PC-3 (cell line): ENCODE measurements at regions not wholly inside any gene's neighbourhood (a gene's known extent, or its start where the extent isn't known, plus 50 kb on each side); places are given as distances from the start of the nearest gene placed in this dataset.

ENCODE experiments used
- EZH2phosphoT487 ChIP-seq: fragments of 300-600 bp; sonication (generic); IDR thresholded peaks from 2 replicates; pipeline ENCODE4 v1.6.1; 2018; ENCODE audit warnings: mild to moderate bottlenecking, antibody characterized with exemption, low read length, borderline replicate concordance
- TF ChIP-seq, protein P1 (sequence below): fragments of 300-600 bp; sonication (generic); conservative IDR thresholded peaks from 2 replicates; pipeline ENCODE4 v1.5.1; 2017; ENCODE audit warnings: antibody characterized with exemption, low read depth, mild to moderate bottlenecking, low read length

DNA sequence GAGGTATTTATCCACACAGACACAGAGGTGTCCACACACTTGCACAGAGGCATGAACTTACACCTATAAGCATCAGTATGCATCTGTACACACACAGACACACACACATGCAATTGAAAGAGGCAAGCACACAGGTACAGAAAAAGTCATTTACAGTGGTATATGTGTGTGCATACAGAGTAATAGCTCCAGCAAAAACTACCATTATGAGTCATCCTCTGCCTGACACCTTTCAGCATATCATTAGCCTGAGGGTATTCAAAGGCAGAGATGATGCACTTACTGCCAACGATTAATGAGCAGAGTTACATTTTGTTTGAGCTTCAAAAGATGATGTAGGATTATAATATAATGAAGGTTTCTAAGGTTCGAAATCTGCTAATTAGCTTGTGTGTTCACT lies 100.3 kb upstream of the TPRG1 start:
- TF ChIP-seq, protein P1, sequence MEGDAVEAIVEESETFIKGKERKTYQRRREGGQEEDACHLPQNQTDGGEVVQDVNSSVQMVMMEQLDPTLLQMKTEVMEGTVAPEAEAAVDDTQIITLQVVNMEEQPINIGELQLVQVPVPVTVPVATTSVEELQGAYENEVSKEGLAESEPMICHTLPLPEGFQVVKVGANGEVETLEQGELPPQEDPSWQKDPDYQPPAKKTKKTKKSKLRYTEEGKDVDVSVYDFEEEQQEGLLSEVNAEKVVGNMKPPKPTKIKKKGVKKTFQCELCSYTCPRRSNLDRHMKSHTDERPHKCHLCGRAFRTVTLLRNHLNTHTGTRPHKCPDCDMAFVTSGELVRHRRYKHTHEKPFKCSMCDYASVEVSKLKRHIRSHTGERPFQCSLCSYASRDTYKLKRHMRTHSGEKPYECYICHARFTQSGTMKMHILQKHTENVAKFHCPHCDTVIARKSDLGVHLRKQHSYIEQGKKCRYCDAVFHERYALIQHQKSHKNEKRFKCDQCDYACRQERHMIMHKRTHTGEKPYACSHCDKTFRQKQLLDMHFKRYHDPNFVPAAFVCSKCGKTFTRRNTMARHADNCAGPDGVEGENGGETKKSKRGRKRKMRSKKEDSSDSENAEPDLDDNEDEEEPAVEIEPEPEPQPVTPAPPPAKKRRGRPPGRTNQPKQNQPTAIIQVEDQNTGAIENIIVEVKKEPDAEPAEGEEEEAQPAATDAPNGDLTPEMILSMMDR: no peak
- no peak for TF ChIP-seq EZH2phosphoT487
